OCI-LY7 (cell line): ENCODE measurements at regions not wholly inside any gene's neighbourhood (a gene's known extent, or its start where the extent isn't known, plus 50 kb on each side); places are given as distances from the start of the nearest gene placed in this dataset.

Experiments used
- BruUV-seq: library from RNA; stranded (reverse); fragments of 400-500 nt; replicated peaks from 2 replicates; lab custom pipeline; 2021; lab: Mats Ljungman, UMichigan
- CTCF ChIA-PET: fragments of 300-600 bp; sonication (Branson Sonifier 250); formaldehyde crosslinking; loops from one replicate; lab custom pipeline; 2022; ENCODE audit warnings: antibody characterized with exemption; ENCODE audit not compliant: unreplicated experiment; lab: Charles Lee
- POLR2A ChIA-PET: fragments of 300-600 bp; sonication (Branson Sonifier 250); formaldehyde crosslinking; loops from one replicate; lab custom pipeline; 2022; ENCODE audit warnings: antibody characterized with exemption; lab: Charles Lee
- DNase-seq: peaks from one replicate; pipeline ENCODE4 v3.0.0-alpha.2; 2015; ENCODE audit warnings: low spot score
- H2AFZ ChIP-seq: fragments of 200-600 bp; sonication (generic), shearing (Covaris generic); 2 replicates; pipeline ENCODE4 v1.6.1; 2014; ENCODE audit warnings: mild to moderate bottlenecking, antibody characterized with exemption, low read length, moderate library complexity
- H3K27ac ChIP-seq: fragments of 200-600 bp; sonication (generic); 2 replicates; pipeline ENCODE4 v1.5.1; 2014; ENCODE audit warnings: mixed run types, low read depth, mild to moderate bottlenecking, moderate library complexity, low read length, inconsistent platforms; ENCODE audit not compliant: poor library complexity, severe bottlenecking
- H3K36me3 ChIP-seq: fragments of 200-600 bp; sonication (generic); 2 replicates; pipeline ENCODE4 v1.6.1; 2014; ENCODE audit warnings: mild to moderate bottlenecking, antibody characterized with exemption, low read length, moderate library complexity, mixed read lengths; ENCODE audit not compliant: insufficient read depth
- H3K4me1 ChIP-seq: fragments of 200-600 bp; sonication (generic); 2 replicates; pipeline ENCODE4 v1.5.1; 2014; ENCODE audit warnings: mild to moderate bottlenecking, low read length; ENCODE audit not compliant: insufficient read depth, poor library complexity, severe bottlenecking
- H3K4me2 ChIP-seq: fragments of 200-600 bp; sonication (generic); 2 replicates; pipeline ENCODE4 v1.6.1; 2014; ENCODE audit warnings: mild to moderate bottlenecking, low read length
- H3K4me3 ChIP-seq: fragments of 200-600 bp; sonication (generic); 2 replicates; pipeline ENCODE4 v1.5.1; 2014; ENCODE audit warnings: mild to moderate bottlenecking, low read depth, low read length; ENCODE audit not compliant: poor library complexity, severe bottlenecking
- H3K79me2 ChIP-seq: fragments of 200-600 bp; sonication (generic); 2 replicates; pipeline ENCODE4 v1.6.1; 2016; ENCODE audit warnings: low read depth, mild to moderate bottlenecking, low read length, moderate library complexity, mixed read lengths; ENCODE audit not compliant: insufficient read depth
- H3K9me2 ChIP-seq: fragments of 200-600 bp; sonication (generic); 2 replicates; pipeline ENCODE4 v1.6.1; 2016; ENCODE audit warnings: mild to moderate bottlenecking, low read length, mixed read lengths; ENCODE audit not compliant: insufficient read depth
- H3K9me3 ChIP-seq: fragments of 200-600 bp; sonication (generic); 2 replicates; pipeline ENCODE4 v1.6.1; 2014; ENCODE audit warnings: mild to moderate bottlenecking, mixed run types, low read length, mixed read lengths
- H4K20me1 ChIP-seq: fragments of 200-600 bp; sonication (generic); 2 replicates; pipeline ENCODE4 v1.6.1; 2014; ENCODE audit warnings: mild to moderate bottlenecking, antibody characterized with exemption, low read length, moderate library complexity, mixed read lengths; ENCODE audit not compliant: insufficient read depth
- EZH2phosphoT487 ChIP-seq: fragments of 200-600 bp; sonication (generic); IDR thresholded peaks from 2 replicates; pipeline ENCODE4 v1.6.1; 2018; ENCODE audit warnings: low read depth, borderline replicate concordance, mild to moderate bottlenecking, mixed run types, antibody characterized with exemption, low read length, moderate library complexity, mixed read lengths
- intact Hi-C: fragments of 100-400 bp; cut with micrococcal nuclease; formaldehyde crosslinking; loops from one replicate; pipeline ENCODE4 v1.10.0; 2022; ENCODE audit not compliant: unreplicated experiment
- TF ChIP-seq, protein P1 (sequence below): fragments of 200-600 bp; sonication (generic); conservative IDR thresholded peaks from 2 replicates; pipeline ENCODE4 v1.5.1; 2014; ENCODE audit warnings: mild to moderate bottlenecking, antibody characterized with exemption, low read length, moderate library complexity, mixed read lengths

DNA sequence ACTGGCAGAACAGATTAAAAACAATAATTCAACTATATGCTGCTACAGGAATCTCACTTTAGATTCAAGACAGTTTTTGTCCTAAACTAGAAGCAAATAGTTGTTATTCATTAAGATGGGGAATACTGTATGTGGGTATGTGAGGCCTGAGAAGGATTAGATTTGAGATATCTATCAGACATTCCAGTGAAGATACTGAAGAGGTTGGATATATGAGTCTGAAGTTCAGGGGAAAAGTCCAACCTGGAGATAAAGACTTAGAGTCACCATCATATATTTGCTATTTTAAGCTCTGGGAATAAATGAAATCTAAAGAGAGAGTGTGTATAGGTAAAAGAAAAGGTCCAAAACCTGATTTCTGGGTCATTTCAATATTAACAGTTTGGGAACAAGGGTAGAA lies 96.2 kb upstream of the RBBP8 start:
- Histone ChIP-seq H3K36me3 (no peaks in the 10 kb centered on the region), H4K20me1 (no peaks in the 10 kb centered on the region), H2AFZ (no peak overlapping the region), H3K4me2 (no peak overlapping the region), H3K4me1 (no peaks in the 10 kb centered on the region), H3K9me3 (no peaks in the 10 kb centered on the region), H3K4me3 (no peak overlapping the region), H3K9me2 (no peaks in the 10 kb centered on the region), H3K27ac (no peak overlapping the region), H3K79me2 (no peaks in the 10 kb centered on the region)
- no TSS peak for BruUV-seq
- intact Hi-C loops, result loop anchor here (10.0 kb wide), 1 partner anchor 568 kb away; no protein-coding TSS in a partner anchor
- DNase-seq, result no peak
- CTCF ChIA-PET, result no interaction called here
- no peak for TF ChIP-seq EZH2phosphoT487
- TF ChIP-seq, protein P1, sequence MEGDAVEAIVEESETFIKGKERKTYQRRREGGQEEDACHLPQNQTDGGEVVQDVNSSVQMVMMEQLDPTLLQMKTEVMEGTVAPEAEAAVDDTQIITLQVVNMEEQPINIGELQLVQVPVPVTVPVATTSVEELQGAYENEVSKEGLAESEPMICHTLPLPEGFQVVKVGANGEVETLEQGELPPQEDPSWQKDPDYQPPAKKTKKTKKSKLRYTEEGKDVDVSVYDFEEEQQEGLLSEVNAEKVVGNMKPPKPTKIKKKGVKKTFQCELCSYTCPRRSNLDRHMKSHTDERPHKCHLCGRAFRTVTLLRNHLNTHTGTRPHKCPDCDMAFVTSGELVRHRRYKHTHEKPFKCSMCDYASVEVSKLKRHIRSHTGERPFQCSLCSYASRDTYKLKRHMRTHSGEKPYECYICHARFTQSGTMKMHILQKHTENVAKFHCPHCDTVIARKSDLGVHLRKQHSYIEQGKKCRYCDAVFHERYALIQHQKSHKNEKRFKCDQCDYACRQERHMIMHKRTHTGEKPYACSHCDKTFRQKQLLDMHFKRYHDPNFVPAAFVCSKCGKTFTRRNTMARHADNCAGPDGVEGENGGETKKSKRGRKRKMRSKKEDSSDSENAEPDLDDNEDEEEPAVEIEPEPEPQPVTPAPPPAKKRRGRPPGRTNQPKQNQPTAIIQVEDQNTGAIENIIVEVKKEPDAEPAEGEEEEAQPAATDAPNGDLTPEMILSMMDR, result no peak
- POLR2A ChIA-PET, result interaction anchor here (0.6 kb wide), 2 partner anchors 189 to 1246 kb away, joined by 3 read pairs; no protein-coding TSS in a partner anchor

DNA sequence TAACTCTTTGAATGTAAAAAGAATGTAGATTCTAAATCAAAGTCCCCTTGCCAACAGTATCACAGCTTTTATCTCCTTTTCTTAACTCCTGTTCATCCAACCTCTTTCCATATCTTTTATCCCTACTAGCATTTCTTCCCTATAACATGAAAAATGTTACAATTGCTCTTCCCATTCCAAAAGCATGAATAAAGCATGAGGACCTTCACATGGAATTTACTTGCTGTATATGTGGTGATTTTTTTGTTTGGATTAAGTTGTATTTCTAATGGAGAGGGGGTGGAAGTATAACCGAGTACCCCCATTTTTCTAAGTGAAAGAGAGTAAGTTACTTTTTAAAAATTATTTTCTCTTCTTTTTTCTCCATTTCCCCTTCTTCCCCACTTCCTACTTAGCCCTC lies 94.9 kb upstream of the RBBP8 start:
- Histone ChIP-seq H3K9me3 (no peaks in the 10 kb centered on the region), H3K79me2 (no peaks in the 10 kb centered on the region), H3K4me1 (no peaks in the 10 kb centered on the region), H2AFZ (no peak overlapping the region), H3K4me2 (no peak overlapping the region), H3K36me3 (no peaks in the 10 kb centered on the region), H3K4me3 (no peak overlapping the region), H4K20me1 (no peaks in the 10 kb centered on the region), H3K27ac (no peak overlapping the region), H3K9me2 (no peaks in the 10 kb centered on the region)
- intact Hi-C loops, result loop anchor here (10.0 kb wide), 1 partner anchor 567 kb away; no protein-coding TSS in a partner anchor
- CTCF ChIA-PET, result no interaction called here
- TF ChIP-seq, protein P1, result no peak
- TF ChIP-seq EZH2phosphoT487, result no peak
- DNase-seq, result no peak
- POLR2A ChIA-PET, result interaction anchor here (0.5 kb wide), 1 partner anchor 390 kb away, joined by 4 read pairs; no protein-coding TSS in a partner anchor
- BruUV-seq, result no TSS peak

DNA sequence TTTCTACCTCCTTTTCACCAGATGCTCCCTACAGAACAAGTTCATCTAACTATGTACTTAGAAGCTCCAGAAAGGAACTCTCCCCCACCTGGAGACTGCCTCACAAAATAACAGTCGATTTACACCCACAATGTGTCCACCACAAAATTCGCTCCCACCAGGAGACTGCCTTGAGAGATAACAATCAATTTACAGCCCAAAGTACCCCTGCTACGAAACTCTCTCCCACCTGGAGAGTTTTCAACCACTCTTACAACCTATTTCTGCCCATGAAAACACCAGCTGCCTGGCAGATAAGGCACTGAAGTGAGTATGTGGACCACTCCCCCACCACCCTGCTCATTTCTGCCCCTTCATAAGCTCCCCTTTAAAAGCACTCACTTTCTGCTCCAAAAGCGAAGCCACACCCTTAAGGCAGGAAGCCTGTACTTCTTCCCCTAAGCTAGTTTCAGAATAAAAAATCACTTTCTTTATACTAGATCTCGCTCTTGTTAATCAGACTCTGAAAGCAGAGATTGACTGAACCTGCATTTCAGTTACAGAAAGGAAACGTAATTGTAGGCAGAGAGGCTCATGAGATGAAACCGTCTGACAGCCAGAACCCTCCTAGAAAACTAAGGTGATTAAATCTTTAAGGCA lies 94.4 kb upstream of the RBBP8 start:
- TF ChIP-seq EZH2phosphoT487, result no peak
- TF ChIP-seq, protein P1, result no peak
- Histone ChIP-seq H3K4me1 (no peaks in the 10 kb centered on the region), H3K36me3 (no peaks in the 10 kb centered on the region), H3K79me2 (no peaks in the 10 kb centered on the region), H4K20me1 (no peaks in the 10 kb centered on the region), H3K4me3 (no peak overlapping the region), H3K9me3 (no peaks in the 10 kb centered on the region), H3K4me2 (no peak overlapping the region), H2AFZ (no peak overlapping the region), H3K9me2 (no peaks in the 10 kb centered on the region), H3K27ac (no peak overlapping the region)
- no peak for DNase-seq
- POLR2A ChIA-PET, result interaction anchor here (0.5 to 0.8 kb wide), 2 partner anchors 18 to 390 kb away, joined by 3 to 4 read pairs; no protein-coding TSS in a partner anchor
- intact Hi-C loops, result loop anchor here (10.0 kb wide), 1 partner anchor 566 kb away; no protein-coding TSS in a partner anchor
- CTCF ChIA-PET, result no interaction called here
- BruUV-seq, result no TSS peak
